ENCODE measurements at regions not wholly inside any gene's neighbourhood (a gene's known extent, or its start where the extent isn't known, plus 50 kb on each side); places are given as distances from the start of the nearest gene placed in this dataset.
"Not testable (repeated sequence)": the region's sequence is repeated elsewhere in the genome, so short reads cannot be mapped to it uniquely, and the experiment has no call there.

- no peaks in the 10 kb centered on the region for H3K9me3 ChIP-seq (ENCODE audit: control insufficient read depth in 3 of 3, low read length in 3 of 3)
- H3K9ac ChIP-seq (ENCODE audit: low read depth in 1 of 3, low read length in 3 of 3), result no peak overlapping the region
- no peaks in the 10 kb centered on the region for H3K4me1 ChIP-seq (ENCODE audit: control insufficient read depth in 3 of 3, insufficient read depth in 3 of 3, low read length in 3 of 3)
- H3K27me3 ChIP-seq (ENCODE audit: control insufficient read depth in 3 of 3, insufficient read depth in 3 of 3, low read length in 3 of 3), result no peaks in the 10 kb centered on the region
- H3K27ac ChIP-seq (ENCODE audit: low read depth, low read length), result no peak overlapping the region
- no peak overlapping the region for H3K4me3 ChIP-seq (ENCODE audit: low read length in 3 of 3)
- no peaks in the 10 kb centered on the region for H3K36me3 ChIP-seq (ENCODE audit: control insufficient read depth in 3 of 3, insufficient read depth in 3 of 3, low read length in 3 of 3)
Measured at GRCh38 chr13:50742353-50742752, 101.1 kb downstream of the DLEU7 start.

GRCh38 chr13:50742968-50743367 lies 100.5 kb downstream of the DLEU7 start:
- Histone ChIP-seq H3K4me1 (ENCODE audit: control insufficient read depth in 3 of 3, insufficient read depth in 3 of 3, low read length in 3 of 3) (no peaks in the 10 kb centered on the region), H3K27me3 (ENCODE audit: control insufficient read depth in 3 of 3, insufficient read depth in 3 of 3, low read length in 3 of 3) (no peaks in the 10 kb centered on the region), H3K4me3 (ENCODE audit: low read length in 3 of 3) (no peak overlapping the region), H3K9me3 (ENCODE audit: control insufficient read depth in 3 of 3, low read length in 3 of 3) (no peaks in the 10 kb centered on the region), H3K27ac (ENCODE audit: low read depth, low read length) (no peak overlapping the region), H3K9ac (ENCODE audit: low read depth in 1 of 3, low read length in 3 of 3) (no peak overlapping the region), H3K36me3 (ENCODE audit: control insufficient read depth in 3 of 3, insufficient read depth in 3 of 3, low read length in 3 of 3) (no peaks in the 10 kb centered on the region)

GRCh38 chr13:50744116-50744660 lies 99.3 kb downstream of the DLEU7 start:
- Histone ChIP-seq H3K9ac (ENCODE audit: low read depth in 1 of 3, low read length in 3 of 3) (no peak overlapping the region), H3K36me3 (ENCODE audit: control insufficient read depth in 3 of 3, insufficient read depth in 3 of 3, low read length in 3 of 3) (no peaks in the 10 kb centered on the region), H3K27ac (ENCODE audit: low read depth, low read length) (no peak overlapping the region), H3K4me1 (ENCODE audit: control insufficient read depth in 3 of 3, insufficient read depth in 3 of 3, low read length in 3 of 3) (no peaks in the 10 kb centered on the region), H3K9me3 (ENCODE audit: control insufficient read depth in 3 of 3, low read length in 3 of 3) (no peaks in the 10 kb centered on the region), H3K4me3 (ENCODE audit: low read length in 3 of 3) (no peak overlapping the region), H3K27me3 (ENCODE audit: control insufficient read depth in 3 of 3, insufficient read depth in 3 of 3, low read length in 3 of 3) (no peaks in the 10 kb centered on the region)

- Histone ChIP-seq H3K27ac (ENCODE audit: low read depth, low read length) (no peak overlapping the region), H3K27me3 (ENCODE audit: control insufficient read depth in 3 of 3, insufficient read depth in 3 of 3, low read length in 3 of 3) (no peaks in the 10 kb centered on the region), H3K36me3 (ENCODE audit: control insufficient read depth in 3 of 3, insufficient read depth in 3 of 3, low read length in 3 of 3) (no peaks in the 10 kb centered on the region), H3K9ac (ENCODE audit: low read depth in 1 of 3, low read length in 3 of 3) (no peak overlapping the region), H3K9me3 (ENCODE audit: control insufficient read depth in 3 of 3, low read length in 3 of 3) (no peaks in the 10 kb centered on the region), H3K4me1 (ENCODE audit: control insufficient read depth in 3 of 3, insufficient read depth in 3 of 3, low read length in 3 of 3) (no peaks in the 10 kb centered on the region), H3K4me3 (ENCODE audit: low read length in 3 of 3) (no peak overlapping the region)
Measured at GRCh38 chr13:50745542-50746115, 97.9 kb downstream of the DLEU7 start.

- no peak overlapping the region for H3K9ac ChIP-seq (ENCODE audit: low read depth in 1 of 3, low read length in 3 of 3)
- no peak overlapping the region for H3K27ac ChIP-seq (ENCODE audit: low read depth, low read length)
- H3K9me3 ChIP-seq (ENCODE audit: control insufficient read depth in 3 of 3, low read length in 3 of 3), result no peaks in the 10 kb centered on the region
- no peaks in the 10 kb centered on the region for H3K4me1 ChIP-seq (ENCODE audit: control insufficient read depth in 3 of 3, insufficient read depth in 3 of 3, low read length in 3 of 3)
- H3K36me3 ChIP-seq (ENCODE audit: control insufficient read depth in 3 of 3, insufficient read depth in 3 of 3, low read length in 3 of 3), result no peaks in the 10 kb centered on the region
- H3K27me3 ChIP-seq (ENCODE audit: control insufficient read depth in 3 of 3, insufficient read depth in 3 of 3, low read length in 3 of 3), result no peaks in the 10 kb centered on the region
- no peak overlapping the region for H3K4me3 ChIP-seq (ENCODE audit: low read length in 3 of 3)
Measured at GRCh38 chr13:50747737-50748350, 95.6 kb downstream of the DLEU7 start.

- not testable (repeated sequence) for H3K9me3 ChIP-seq (ENCODE audit: control insufficient read depth in 3 of 3, low read length in 3 of 3); H3K27ac ChIP-seq (ENCODE audit: low read depth, low read length); H3K27me3 ChIP-seq (ENCODE audit: control insufficient read depth in 3 of 3, insufficient read depth in 3 of 3, low read length in 3 of 3); H3K36me3 ChIP-seq (ENCODE audit: control insufficient read depth in 3 of 3, insufficient read depth in 3 of 3, low read length in 3 of 3); H3K4me3 ChIP-seq (ENCODE audit: low read length in 3 of 3); H3K4me1 ChIP-seq (ENCODE audit: control insufficient read depth in 3 of 3, insufficient read depth in 3 of 3, low read length in 3 of 3); H3K9ac ChIP-seq (ENCODE audit: low read depth in 1 of 3, low read length in 3 of 3)
Measured at GRCh38 chr13:50753221-50753620, 90.3 kb downstream of the DLEU7 start.

GRCh38 chr13:50755862-50756685 lies 87.4 kb downstream of the DLEU7 start:
- not testable (repeated sequence) for H3K27me3 ChIP-seq (ENCODE audit: control insufficient read depth in 3 of 3, insufficient read depth in 3 of 3, low read length in 3 of 3); H3K9ac ChIP-seq (ENCODE audit: low read depth in 1 of 3, low read length in 3 of 3); H3K36me3 ChIP-seq (ENCODE audit: control insufficient read depth in 3 of 3, insufficient read depth in 3 of 3, low read length in 3 of 3); H3K9me3 ChIP-seq (ENCODE audit: control insufficient read depth in 3 of 3, low read length in 3 of 3); H3K4me1 ChIP-seq (ENCODE audit: control insufficient read depth in 3 of 3, insufficient read depth in 3 of 3, low read length in 3 of 3); H3K27ac ChIP-seq (ENCODE audit: low read depth, low read length); H3K4me3 ChIP-seq (ENCODE audit: low read length in 3 of 3)

- H3K27me3 ChIP-seq (ENCODE audit: control insufficient read depth in 3 of 3, insufficient read depth in 3 of 3, low read length in 3 of 3), result no peaks in the 10 kb centered on the region
- no peak overlapping the region for H3K4me3 ChIP-seq (ENCODE audit: low read length in 3 of 3)
- H3K27ac ChIP-seq (ENCODE audit: low read depth, low read length), result no peak overlapping the region
- no peaks in the 10 kb centered on the region for H3K4me1 ChIP-seq (ENCODE audit: control insufficient read depth in 3 of 3, insufficient read depth in 3 of 3, low read length in 3 of 3)
- no peak overlapping the region for H3K9ac ChIP-seq (ENCODE audit: low read depth in 1 of 3, low read length in 3 of 3)
- no peaks in the 10 kb centered on the region for H3K9me3 ChIP-seq (ENCODE audit: control insufficient read depth in 3 of 3, low read length in 3 of 3)
- H3K36me3 ChIP-seq (ENCODE audit: control insufficient read depth in 3 of 3, insufficient read depth in 3 of 3, low read length in 3 of 3), result no peaks in the 10 kb centered on the region
Measured at GRCh38 chr13:50757008-50757407, 86.5 kb downstream of the DLEU7 start.

GRCh38 chr13:50758796-50759195 lies 84.7 kb downstream of the DLEU7 start:
- Histone ChIP-seq H3K9me3 (ENCODE audit: control insufficient read depth in 3 of 3, low read length in 3 of 3) (no peaks in the 10 kb centered on the region), H3K36me3 (ENCODE audit: control insufficient read depth in 3 of 3, insufficient read depth in 3 of 3, low read length in 3 of 3) (no peaks in the 10 kb centered on the region), H3K27me3 (ENCODE audit: control insufficient read depth in 3 of 3, insufficient read depth in 3 of 3, low read length in 3 of 3) (peaks cover 0 to 2% (median 0%) of the 10 kb centered on the region in 3 donors)

GRCh38 chr13:50760751-50761150 lies 82.7 kb downstream of the DLEU7 start:
- peaks cover 0 to 2% (median 0%) of the 10 kb centered on the region in 3 donors for H3K27me3 ChIP-seq (ENCODE audit: control insufficient read depth in 3 of 3, insufficient read depth in 3 of 3, low read length in 3 of 3)
- no peak overlapping the region for H3K9ac ChIP-seq (ENCODE audit: low read depth in 1 of 3, low read length in 3 of 3)
- H3K4me1 ChIP-seq (ENCODE audit: control insufficient read depth in 3 of 3, insufficient read depth in 3 of 3, low read length in 3 of 3), result no peaks in the 10 kb centered on the region
- no peaks in the 10 kb centered on the region for H3K9me3 ChIP-seq (ENCODE audit: control insufficient read depth in 3 of 3, low read length in 3 of 3)
- H3K36me3 ChIP-seq (ENCODE audit: control insufficient read depth in 3 of 3, insufficient read depth in 3 of 3, low read length in 3 of 3), result no peaks in the 10 kb centered on the region
- no peak overlapping the region for H3K27ac ChIP-seq (ENCODE audit: low read depth, low read length)
- H3K4me3 ChIP-seq (ENCODE audit: low read length in 3 of 3), result no peak overlapping the region

More at GRCh38 chr13:50758796-50759195, 84.7 kb downstream of the DLEU7 start:
- Histone ChIP-seq H3K4me3 (ENCODE audit: low read length in 3 of 3) (no peak overlapping the region), H3K27ac (ENCODE audit: low read depth, low read length) (no peak overlapping the region), H3K9ac (ENCODE audit: low read depth in 1 of 3, low read length in 3 of 3) (no peak overlapping the region), H3K4me1 (ENCODE audit: control insufficient read depth in 3 of 3, insufficient read depth in 3 of 3, low read length in 3 of 3) (no peaks in the 10 kb centered on the region)
